C4-2B (cell line): ENCODE measurements at regions not wholly inside any gene's neighbourhood (a gene's known extent, or its start where the extent isn't known, plus 50 kb on each side); places are given as distances from the start of the nearest gene placed in this dataset.
A peak's percentile ranks its signal among the peaks of the same experiment; 100 is the strongest.

Source experiments
- H3K27ac ChIP-seq: fragments of 450-650 bp; 2 replicates; pipeline ENCODE4 v1.5.1; 2017
- ZFX ChIP-seq: fragments of 450-650 bp; IDR thresholded peaks from 2 replicates; pipeline ENCODE4 v1.6.1; 2017
- TF ChIP-seq, protein P1 (sequence below): fragments of 450-650 bp; conservative IDR thresholded peaks from 2 replicates; pipeline ENCODE4 v1.5.1; 2017; ENCODE audit warnings: mild to moderate bottlenecking

DNA sequence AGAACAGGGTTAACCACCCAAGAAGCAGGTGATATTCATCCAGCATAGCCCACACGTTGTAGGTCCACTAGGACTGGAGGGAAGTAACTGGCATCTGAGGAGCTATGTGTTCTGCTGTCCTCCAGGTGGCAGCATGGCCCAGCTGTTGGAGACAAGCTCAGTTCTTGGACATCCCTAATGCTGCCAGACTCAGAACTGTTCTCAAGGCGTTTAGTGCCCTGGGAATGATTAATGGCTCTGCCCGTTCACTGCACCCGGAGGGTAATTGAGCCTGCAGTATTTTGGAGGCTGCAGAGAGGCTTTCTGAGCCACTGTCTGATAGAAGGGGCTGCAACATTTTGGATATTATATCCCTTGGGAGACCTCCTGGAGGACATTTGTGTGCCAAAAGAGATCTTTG is 521.3 kb upstream of the SEMA6D start:
- H3K27ac ChIP-seq, result no peak overlapping the region
- TF ChIP-seq ZFX, result no peak
- TF ChIP-seq, protein P1, sequence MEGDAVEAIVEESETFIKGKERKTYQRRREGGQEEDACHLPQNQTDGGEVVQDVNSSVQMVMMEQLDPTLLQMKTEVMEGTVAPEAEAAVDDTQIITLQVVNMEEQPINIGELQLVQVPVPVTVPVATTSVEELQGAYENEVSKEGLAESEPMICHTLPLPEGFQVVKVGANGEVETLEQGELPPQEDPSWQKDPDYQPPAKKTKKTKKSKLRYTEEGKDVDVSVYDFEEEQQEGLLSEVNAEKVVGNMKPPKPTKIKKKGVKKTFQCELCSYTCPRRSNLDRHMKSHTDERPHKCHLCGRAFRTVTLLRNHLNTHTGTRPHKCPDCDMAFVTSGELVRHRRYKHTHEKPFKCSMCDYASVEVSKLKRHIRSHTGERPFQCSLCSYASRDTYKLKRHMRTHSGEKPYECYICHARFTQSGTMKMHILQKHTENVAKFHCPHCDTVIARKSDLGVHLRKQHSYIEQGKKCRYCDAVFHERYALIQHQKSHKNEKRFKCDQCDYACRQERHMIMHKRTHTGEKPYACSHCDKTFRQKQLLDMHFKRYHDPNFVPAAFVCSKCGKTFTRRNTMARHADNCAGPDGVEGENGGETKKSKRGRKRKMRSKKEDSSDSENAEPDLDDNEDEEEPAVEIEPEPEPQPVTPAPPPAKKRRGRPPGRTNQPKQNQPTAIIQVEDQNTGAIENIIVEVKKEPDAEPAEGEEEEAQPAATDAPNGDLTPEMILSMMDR, result peak; percentile 87

DNA sequence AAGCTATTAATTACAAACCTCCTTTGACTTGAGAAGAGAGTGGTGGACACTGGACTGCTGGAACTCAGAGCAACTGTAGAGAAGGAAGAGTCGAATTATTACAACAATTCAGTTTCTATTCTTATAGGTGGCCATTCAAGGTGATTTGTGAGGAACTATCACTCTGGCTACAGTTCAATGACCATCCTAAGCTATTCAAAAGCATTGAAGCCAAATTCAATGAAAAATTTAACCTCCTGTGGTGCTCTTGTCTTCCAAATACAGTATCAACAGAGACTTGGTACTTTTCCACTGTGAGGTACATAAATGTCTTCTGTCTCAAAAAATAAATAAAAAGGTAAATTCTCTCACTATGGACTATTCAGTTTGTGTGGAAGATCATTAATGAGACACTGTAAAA is 513.3 kb upstream of the SEMA6D start:
- no peak overlapping the region for H3K27ac ChIP-seq
- TF ChIP-seq, protein P1, result no peak
- TF ChIP-seq ZFX, result no peak

DNA sequence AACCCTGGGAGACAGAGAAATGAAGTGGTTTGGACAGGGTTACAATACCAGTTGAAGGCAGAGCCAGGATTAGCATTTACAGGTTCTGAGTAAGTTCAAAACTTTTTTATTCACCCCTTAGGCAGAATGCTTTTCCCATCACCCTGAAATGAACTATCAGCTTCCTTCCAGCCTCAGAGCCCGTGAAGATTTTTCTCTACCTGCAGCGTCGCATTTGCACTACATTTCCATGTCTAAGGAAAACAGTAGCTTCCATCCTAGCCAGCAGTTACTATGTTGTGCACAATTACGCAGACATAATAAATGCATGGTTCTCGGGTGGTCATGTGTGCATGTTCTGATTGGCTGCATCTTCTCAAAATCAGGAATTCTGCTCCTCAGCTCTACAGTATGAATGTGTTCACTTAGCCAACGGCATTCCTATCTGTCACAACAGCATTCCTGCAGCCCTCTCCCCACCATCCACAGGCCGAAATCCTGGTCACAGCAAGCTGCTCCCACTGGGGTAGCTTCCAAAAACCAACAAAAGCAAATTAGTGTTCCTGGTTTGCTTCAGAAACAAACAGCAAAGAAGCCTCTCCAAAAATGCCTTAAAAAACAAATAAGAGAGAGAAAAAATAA is 510.8 kb upstream of the SEMA6D start:
- no peak overlapping the region for H3K27ac ChIP-seq
- no peak for TF ChIP-seq ZFX
- TF ChIP-seq, protein P1, result no peak

DNA sequence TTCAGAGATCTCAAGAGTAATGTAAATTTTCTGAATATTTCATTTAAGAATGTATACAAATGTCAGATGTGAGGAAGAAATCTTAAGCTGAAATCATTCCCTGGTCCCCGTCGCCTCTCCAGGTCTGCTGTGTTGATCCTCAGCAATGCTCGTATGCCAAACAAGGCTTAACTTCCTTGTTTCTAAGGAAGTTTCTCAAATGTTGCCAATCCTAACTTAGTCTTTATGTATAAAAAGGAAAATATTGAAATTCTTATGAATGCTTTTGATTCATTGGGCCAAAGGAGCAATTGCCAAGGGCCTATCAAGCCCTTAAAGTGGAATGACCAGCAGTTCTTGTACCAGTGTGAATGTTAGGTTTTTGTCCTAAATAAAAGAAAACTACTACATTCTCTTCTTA is 507.7 kb upstream of the SEMA6D start:
- no peak for TF ChIP-seq ZFX
- TF ChIP-seq, protein P1, result no peak
- no peak overlapping the region for H3K27ac ChIP-seq

DNA sequence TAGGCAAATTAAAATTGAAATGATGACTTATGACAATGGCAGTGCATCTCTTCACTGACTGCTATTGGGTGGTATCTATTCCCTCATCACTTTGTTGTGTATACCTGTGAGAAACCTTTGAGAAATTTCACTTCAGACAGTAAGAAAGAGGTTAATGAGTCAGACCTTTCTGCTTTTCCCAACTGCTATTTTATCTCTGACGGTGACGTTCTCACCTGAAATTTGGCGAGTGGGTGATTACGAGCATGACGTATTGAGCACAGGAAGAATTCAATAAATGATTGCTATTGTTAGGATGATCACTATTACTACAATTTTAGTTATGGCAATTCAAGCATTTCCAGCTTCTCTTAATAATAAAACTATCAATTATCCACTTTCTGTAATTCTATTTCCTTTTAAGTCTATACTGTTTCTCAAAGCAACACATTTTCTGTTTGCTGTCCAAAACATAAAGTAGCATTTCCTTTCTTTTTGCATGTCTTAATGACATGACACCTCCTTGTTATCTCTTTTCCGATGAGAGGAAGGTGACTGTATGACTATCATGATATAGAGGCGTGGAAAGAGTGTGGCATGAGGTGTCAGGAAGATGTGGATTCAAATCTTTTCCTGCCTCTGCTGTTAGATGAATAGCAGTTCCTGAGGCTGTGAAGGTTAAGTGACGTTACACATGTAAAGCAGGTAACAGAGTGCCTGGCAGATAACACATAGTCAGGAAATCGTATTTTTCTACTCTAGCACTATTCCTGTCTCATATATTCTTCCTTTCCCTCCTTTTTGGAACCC is 504.9 kb upstream of the SEMA6D start:
- TF ChIP-seq ZFX, result no peak
- TF ChIP-seq, protein P1, result no peak
- no peak overlapping the region for H3K27ac ChIP-seq

DNA sequence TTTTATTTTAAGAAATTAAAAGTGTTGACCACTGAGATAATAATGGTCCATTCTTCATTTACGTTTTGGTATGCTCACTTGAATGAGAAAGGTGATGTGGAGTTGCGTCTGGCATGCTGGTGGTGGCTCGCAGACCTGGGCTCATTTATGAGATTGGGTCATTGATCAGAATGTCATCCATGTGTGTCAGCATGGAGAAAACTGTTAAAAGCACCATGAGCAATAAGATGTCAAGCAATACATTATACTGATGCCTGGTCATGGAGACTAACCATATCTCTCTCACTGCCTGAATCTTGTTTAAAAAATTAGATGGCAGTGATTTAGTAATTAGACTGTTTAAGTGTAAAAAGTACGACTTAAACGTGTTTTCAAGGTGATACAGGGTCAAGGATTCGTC is 503.4 kb upstream of the SEMA6D start:
- H3K27ac ChIP-seq, result no peak overlapping the region
- TF ChIP-seq ZFX, result no peak
- TF ChIP-seq, protein P1, result no peak

DNA sequence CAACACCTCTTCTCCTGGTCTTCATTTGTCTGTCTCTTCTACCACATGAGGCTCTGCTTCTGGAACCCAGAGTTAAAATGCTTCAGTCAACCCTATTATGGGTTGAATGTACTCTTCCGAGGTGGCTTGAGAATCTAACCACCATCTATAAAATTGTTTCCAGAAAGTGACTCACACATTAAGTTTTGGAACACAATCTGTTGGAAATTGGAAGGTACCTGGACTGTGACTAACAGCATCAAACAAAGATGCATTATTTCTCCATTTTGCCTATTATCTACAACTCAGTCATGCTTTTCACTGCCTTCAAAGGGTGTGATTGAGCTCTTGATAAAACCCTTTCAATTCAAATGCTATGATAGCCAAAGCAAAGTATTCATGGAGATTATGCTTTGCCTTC is 499.0 kb upstream of the SEMA6D start:
- H3K27ac ChIP-seq, result no peak overlapping the region
- TF ChIP-seq, protein P1, result no peak
- no peak for TF ChIP-seq ZFX
